Left ventricle myocardium inferior (tissue), 1 donor: ENCODE measurements at regions not wholly inside any gene's neighbourhood (a gene's known extent, or its start where the extent isn't known, plus 50 kb on each side); places are given as distances from the start of the nearest gene placed in this dataset.

Source experiments
- DNase-seq: peaks from one replicate; pipeline ENCODE4 v3.0.0-alpha.2; 2020
- H3K27ac ChIP-seq: fragments of 200-600 bp; replicated peaks from 2 replicates; pipeline ENCODE4 v1.8.0; 2021
- H3K27me3 ChIP-seq: fragments of 200-600 bp; 2 replicates; pipeline ENCODE4 v1.8.0; 2021; ENCODE audit warnings: low read depth
- H3K36me3 ChIP-seq: fragments of 200-600 bp; 2 replicates; pipeline ENCODE4 v1.8.0; 2021
- H3K4me1 ChIP-seq: fragments of 200-600 bp; 2 replicates; pipeline ENCODE4 v1.8.0; 2021
- H3K4me3 ChIP-seq: fragments of 200-600 bp; 2 replicates; pipeline ENCODE4 v1.8.0; 2021; ENCODE audit warnings: mild to moderate bottlenecking, moderate library complexity
- H3K9me3 ChIP-seq: fragments of 200-600 bp; replicated peaks from 2 replicates; pipeline ENCODE4 v1.8.0; 2021
- CTCF ChIP-seq: fragments of 200-600 bp; IDR thresholded peaks from 2 replicates; pipeline ENCODE4 v1.8.0; 2021; ENCODE audit warnings: antibody characterized with exemption, mild to moderate bottlenecking, borderline replicate concordance
- intact Hi-C: fragments of 100-400 bp; cut with micrococcal nuclease; formaldehyde crosslinking; loops from one replicate; pipeline ENCODE4 v1.11.0; 2022
- donor health status: DM: no; HTN: yes; CAD: no; lungs with severe emphysema.

GRCh38 chr9:115988701-115989100 is 164.9 kb upstream of the PAPPA start:
- intact Hi-C loops, result no loop called here
- Histone ChIP-seq H3K27ac (no peak overlapping the region), H3K4me3 (no peak overlapping the region), H3K4me1 (no peaks in the 10 kb centered on the region), H3K36me3 (no peaks in the 10 kb centered on the region), H3K9me3 (no peaks in the 10 kb centered on the region), H3K27me3 (no peaks in the 10 kb centered on the region)
- no peak for TF ChIP-seq CTCF
- DNase-seq, result no peak

GRCh38 chr9:115989831-115990230 is 163.8 kb upstream of the PAPPA start:
- no peaks in the 10 kb centered on the region for H3K4me1 ChIP-seq
- H3K27ac ChIP-seq, result no peak overlapping the region
- no peaks in the 10 kb centered on the region for H3K9me3 ChIP-seq
- TF ChIP-seq CTCF, result no peak
- DNase-seq, result no peak
- intact Hi-C loops, result no loop called here
- no peaks in the 10 kb centered on the region for H3K27me3 ChIP-seq
- H3K36me3 ChIP-seq, result no peaks in the 10 kb centered on the region
- no peak overlapping the region for H3K4me3 ChIP-seq

- H3K36me3 ChIP-seq, result no peaks in the 10 kb centered on the region
- no peak overlapping the region for H3K4me3 ChIP-seq
- no peaks in the 10 kb centered on the region for H3K4me1 ChIP-seq
- no peak overlapping the region for H3K27ac ChIP-seq
- intact Hi-C loops, result no loop called here
- H3K9me3 ChIP-seq, result no peaks in the 10 kb centered on the region
- DNase-seq, result no peak
- no peaks in the 10 kb centered on the region for H3K27me3 ChIP-seq
- TF ChIP-seq CTCF, result no peak
Observed at GRCh38 chr9:115992834-115993233, 160.8 kb upstream of the PAPPA start.

- TF ChIP-seq CTCF, result no peak
- H3K27ac ChIP-seq, result no peak overlapping the region
- no peak for DNase-seq
- H3K36me3 ChIP-seq, result no peaks in the 10 kb centered on the region
- no peak overlapping the region for H3K4me3 ChIP-seq
- H3K9me3 ChIP-seq, result no peaks in the 10 kb centered on the region
- H3K27me3 ChIP-seq, result no peaks in the 10 kb centered on the region
- intact Hi-C loops, result no loop called here
- no peaks in the 10 kb centered on the region for H3K4me1 ChIP-seq
Observed at GRCh38 chr9:115997923-115998322, 155.7 kb upstream of the PAPPA start.

GRCh38 chr9:115998666-115999065 is 154.9 kb upstream of the PAPPA start:
- no peak for DNase-seq
- H3K9me3 ChIP-seq, result no peaks in the 10 kb centered on the region
- no peak overlapping the region for H3K4me3 ChIP-seq
- no peak for TF ChIP-seq CTCF
- no peaks in the 10 kb centered on the region for H3K36me3 ChIP-seq
- no peak overlapping the region for H3K27ac ChIP-seq
- no peaks in the 10 kb centered on the region for H3K4me1 ChIP-seq
- intact Hi-C loops, result no loop called here
- H3K27me3 ChIP-seq, result no peaks in the 10 kb centered on the region

- intact Hi-C loops, result no loop called here
- H3K27ac ChIP-seq, result no peak overlapping the region
- H3K4me1 ChIP-seq, result no peaks in the 10 kb centered on the region
- no peaks in the 10 kb centered on the region for H3K36me3 ChIP-seq
- no peak for DNase-seq
- no peaks in the 10 kb centered on the region for H3K9me3 ChIP-seq
- H3K4me3 ChIP-seq, result no peak overlapping the region
- no peaks in the 10 kb centered on the region for H3K27me3 ChIP-seq
- TF ChIP-seq CTCF, result no peak
Observed at GRCh38 chr9:115999498-115999897, 154.1 kb upstream of the PAPPA start.
